NOMO-1 treated with DMSO at 0.1 percent for 48 hours (cell line): ENCODE measurements at regions not wholly inside any gene's neighbourhood (a gene's known extent, or its start where the extent isn't known, plus 50 kb on each side); places are given as distances from the start of the nearest gene placed in this dataset.

Experiments
- DNase-seq: peaks from one replicate; lab custom pipeline; 2025; ENCODE audit not compliant: unreplicated experiment; lab: John Stamatoyannopoulos, UW

DNA sequence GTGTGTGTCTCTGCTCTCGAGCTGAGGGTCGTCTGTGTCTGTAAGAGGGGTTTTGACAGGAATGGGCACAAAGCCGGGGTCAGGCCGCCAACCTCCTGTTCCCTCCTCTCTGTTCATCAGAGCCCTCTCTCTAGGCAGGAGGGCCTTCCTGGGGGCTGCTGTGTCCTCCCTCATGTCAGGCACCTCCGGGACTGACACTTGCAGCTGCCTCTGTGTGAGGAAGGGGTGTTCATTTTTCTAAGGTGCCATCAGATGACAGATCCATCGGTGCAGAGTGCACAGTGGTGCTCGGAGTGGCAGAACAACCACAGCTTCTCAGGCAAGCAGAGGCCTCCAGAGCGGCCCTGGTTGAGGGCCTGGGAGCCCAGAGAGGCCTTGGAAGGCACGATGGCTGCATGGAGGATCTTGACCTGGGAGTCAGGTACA lies 265.4 kb upstream of the B3GAT1 start:
- no peak for DNase-seq

DNA sequence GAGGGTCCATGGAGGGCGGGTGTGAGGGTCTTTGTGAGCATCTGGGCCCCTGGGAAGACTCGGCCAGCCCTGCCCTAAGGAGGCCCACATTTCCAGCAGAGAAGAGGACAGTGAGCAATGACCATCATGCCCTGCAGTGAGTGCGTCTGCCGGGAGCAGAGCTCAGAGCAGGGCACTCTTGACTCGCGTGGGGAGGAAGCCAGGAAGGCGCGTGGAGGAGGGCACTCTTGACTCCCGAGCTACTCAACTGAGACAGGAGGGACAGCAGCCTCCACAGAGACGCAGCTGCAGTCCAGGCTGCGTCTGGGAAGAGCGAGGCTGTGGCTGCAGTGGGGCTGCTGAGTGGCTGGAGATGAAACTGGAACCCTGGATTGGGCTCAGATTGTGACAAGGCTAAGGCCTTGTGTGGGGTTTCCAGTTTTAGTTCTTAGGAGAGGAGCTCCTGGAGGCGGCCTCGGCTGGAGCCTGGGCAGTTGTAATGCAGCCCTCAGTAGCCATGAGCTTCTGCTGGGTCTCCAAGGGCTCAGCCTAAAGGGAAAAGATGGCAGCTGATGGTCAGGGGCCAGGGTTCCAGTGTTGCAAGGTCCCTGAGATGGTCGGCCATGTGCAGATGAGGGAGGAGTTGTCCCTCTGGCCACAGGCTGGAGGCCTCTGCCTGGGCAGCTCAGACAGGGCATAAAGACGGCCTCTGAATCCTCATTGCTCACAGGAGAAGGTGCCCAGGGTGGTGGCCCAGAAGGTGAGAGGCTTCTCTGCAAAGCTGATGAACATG lies 264.7 kb upstream of the B3GAT1 start:
- no peak for DNase-seq

GRCh38 chr11:134675983-134676382 lies 263.9 kb upstream of the B3GAT1 start:
- no peak for DNase-seq

DNA sequence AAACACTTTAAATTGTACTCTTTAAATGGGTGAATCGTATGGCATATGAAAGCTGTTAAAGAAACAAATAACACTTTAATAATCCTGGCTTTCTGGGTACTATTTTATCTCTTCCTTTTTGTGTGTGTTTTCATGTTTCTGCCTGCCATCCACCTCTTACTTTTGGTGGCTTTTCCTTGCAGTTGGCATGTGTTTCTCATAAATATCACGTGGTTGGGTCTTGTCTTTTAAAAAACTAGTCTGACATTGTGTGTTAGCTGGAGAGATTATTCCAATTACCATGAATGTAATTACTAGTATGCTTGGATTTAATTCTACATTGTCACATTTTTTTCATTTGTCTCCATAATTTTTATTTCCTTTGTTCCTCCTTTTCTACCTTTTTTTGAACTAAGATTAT lies 262.9 kb upstream of the B3GAT1 start:
- no peak for DNase-seq

DNA sequence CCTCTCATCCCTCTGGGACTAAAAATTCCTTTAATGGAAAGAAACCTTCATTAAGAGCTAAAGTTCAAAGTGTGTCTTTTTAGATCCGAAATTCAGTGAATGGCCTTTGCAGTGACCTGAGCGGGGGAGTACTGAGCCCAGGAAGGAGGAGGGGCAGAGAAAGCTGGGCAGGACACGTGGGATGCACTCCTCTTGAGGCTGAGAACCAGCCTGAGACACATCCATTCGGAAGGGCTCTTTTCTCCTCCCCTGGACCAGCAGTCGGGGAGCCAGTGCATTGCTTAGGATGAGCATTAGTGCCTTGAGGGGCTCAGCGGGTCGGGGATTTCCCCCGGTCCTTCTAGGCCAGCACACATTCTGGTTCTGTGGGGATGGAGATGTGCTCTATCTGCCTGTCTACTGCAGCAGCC lies 258.9 kb upstream of the B3GAT1 start:
- DNase-seq: no peak

DNA sequence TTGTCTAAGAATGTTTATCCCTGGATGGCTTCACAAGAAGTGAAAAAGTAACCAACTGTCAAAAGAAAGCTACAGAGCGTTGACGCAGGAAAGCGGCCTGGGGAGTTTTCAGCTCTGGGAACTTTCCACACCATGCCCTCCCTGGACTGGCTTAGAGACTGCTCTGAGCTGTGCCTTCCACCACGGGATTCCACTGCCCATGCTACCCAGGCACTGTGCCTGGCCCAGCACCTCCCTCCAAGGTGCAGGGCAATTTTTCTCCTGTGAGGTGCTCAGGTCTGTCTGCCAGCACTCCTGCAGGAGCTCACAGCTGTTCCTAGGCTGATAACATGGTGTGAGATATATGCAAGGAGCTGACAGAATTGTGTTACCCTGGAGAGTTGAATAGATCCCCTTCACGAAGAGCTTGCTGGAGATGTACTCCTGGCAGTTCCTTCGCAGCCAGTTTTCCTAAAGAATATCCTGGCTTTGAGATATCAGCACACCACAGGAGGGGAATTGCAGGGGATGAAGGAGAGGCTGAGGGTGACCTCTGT lies 258.3 kb upstream of the B3GAT1 start:
- DNase-seq: no peak

- DNase-seq: no peak
Measured at GRCh38 chr11:134669796-134670195, 257.8 kb upstream of the B3GAT1 start.

- DNase-seq: no peak
Measured at GRCh38 chr11:134668796-134669195, 256.8 kb upstream of the B3GAT1 start.

DNA sequence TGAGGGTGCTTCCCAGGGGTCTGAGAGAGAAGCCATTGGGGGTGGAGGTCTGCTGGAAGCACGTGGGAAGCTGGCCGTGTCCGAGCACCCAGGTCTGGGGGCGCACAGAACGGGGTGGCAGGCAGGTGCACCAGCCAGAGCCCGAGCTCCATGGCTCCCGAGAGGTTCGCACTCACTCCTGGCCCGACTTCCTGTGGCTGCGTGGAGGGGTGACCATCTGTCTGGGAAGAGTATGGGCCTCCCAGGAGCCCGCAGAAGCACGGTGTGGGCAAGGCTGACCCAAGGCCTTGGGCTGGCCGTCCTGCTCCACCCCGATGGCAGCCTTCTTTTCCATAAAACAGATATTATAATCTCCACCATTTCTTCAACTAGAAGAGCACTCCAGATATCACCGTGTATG lies 256.0 kb upstream of the B3GAT1 start:
- no peak for DNase-seq

DNA sequence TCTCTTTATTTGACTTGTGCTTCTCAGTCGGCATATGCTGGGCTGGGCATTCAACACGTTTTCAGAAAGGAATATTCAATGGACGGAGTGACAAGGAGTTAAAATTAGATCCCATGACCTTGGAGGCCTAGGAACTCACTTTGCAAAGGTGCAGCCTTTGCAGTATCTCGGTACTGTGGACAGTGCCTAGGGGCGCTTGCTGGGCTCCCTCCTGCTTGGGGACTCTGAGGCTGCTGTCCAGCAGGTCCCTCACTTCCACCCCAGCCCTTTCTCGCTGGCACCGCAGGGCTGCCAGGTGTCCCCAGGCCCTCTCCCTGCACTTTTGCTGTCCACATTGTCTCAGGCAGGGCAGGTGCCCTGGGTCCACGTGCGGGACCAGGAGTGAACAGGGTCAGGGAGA lies 255.5 kb upstream of the B3GAT1 start:
- no peak for DNase-seq

DNA sequence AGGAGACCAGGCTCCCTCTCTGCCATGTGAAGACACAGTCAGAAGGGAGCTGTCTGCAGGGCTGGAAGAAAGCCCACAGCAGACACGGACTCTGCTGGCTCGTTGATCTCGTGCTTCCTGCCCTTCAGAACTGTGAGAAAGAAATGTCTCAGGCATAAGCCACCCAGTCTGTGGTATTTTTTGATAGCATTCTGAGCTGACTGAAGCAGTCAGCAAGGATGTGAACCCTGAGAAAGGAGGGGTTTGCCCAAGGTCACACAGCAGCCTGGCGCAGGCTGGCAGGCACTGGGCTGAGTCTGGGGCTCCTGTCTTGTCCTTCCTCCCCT lies 255.1 kb upstream of the B3GAT1 start:
- DNase-seq: no peak

DNA sequence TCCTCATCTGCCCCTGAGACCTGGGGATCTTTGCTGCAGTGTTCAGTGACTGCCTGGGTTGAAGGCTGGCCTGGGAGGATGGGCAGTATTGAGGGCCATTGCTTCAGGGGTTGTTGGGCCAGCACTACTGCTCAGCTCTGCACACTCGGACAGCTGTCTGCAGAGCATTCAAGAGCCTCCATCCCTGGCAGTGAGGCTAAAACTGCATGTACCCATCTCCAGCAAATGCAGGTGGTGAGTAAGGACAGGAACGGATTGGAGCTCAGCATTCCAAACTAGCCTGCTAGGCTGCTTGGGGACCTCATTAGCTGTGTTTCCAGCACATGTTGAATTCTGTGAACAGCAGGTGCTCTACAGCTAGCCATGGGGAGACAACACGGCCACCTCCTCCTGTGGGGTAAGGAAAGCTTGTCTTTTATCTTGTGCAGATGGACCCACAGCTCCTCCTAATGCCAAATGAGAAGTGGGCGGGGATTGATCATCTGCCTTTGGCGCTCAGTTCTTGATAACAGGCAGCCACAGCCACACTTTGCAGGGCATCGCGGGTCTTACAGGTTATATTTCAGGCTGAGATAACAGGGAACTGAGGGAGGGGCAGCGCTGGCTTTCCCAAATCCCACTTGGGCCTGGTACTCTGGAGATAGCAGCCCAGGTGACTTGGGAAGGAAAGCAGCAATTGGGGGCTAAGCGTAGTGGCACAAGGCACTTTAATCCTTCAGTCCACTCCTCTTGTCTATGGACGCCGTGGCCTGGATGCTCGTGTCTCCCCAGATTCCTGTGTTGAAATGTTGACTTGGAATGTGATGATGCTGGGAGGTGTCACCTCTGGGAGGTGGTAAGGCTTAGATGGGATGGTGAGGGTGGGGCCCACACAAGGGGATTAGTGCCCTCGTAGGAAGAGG lies 254.5 kb upstream of the B3GAT1 start:
- DNase-seq: no peak

- DNase-seq: no peak
Measured at GRCh38 chr11:134665571-134666270, 253.7 kb upstream of the B3GAT1 start.

DNA sequence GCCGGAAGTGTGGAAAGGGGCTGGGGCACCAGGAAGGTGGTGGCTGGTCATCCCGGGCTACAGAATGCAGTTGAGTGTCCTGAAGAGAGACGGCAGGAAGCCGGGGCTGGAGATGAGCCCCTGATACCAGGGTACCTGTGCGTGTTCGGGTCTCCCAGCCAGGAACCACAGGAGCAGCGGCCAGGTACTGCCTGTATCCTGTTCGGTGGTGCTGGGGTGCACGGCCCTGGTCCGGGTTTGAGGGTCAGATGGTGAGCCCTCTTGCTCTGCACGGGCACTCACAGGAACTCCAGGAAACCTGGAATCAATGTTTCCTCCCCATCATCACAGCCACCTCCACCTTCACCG lies 253.1 kb upstream of the B3GAT1 start:
- DNase-seq: no peak

- DNase-seq: no peak
Measured at GRCh38 chr11:134664447-134665187, 252.6 kb upstream of the B3GAT1 start.

DNA sequence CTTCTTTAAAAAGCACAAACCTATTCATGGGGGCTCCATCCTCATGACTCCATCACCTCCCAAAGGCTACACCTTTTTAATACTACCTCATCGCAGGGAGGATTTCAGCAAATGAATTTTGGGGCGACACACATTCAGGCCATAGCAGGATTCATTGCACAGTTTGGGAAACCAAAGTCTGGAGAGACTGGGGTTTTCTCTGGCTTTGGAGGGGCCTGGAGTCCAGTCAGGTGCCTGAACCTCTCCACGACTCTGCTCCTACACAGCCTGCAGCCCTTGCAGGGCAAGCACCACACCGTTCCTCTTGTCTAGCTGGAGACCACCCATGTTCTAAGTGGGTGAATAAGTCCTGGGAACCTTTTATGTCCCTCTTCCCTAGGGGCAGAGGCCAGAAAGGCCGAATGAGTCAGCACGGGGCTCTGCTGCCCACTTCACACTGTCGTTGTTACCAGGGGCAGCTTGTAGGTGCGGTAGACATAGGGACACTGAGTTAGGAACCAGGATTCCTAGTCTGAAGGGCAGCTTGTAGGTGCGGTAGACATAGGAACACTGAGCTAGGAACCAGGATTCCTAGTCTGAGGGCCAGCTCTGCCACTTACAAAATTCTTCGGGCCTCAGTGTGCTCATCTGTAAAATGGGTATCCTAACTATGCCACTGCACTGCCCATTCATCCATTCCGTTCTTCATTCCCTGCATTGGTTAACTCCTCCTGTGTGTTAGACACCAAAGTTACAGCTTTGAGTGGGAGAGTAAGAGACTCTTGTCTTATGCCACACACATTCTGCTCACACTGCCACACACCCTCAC lies 251.7 kb upstream of the B3GAT1 start:
- DNase-seq: no peak

DNA sequence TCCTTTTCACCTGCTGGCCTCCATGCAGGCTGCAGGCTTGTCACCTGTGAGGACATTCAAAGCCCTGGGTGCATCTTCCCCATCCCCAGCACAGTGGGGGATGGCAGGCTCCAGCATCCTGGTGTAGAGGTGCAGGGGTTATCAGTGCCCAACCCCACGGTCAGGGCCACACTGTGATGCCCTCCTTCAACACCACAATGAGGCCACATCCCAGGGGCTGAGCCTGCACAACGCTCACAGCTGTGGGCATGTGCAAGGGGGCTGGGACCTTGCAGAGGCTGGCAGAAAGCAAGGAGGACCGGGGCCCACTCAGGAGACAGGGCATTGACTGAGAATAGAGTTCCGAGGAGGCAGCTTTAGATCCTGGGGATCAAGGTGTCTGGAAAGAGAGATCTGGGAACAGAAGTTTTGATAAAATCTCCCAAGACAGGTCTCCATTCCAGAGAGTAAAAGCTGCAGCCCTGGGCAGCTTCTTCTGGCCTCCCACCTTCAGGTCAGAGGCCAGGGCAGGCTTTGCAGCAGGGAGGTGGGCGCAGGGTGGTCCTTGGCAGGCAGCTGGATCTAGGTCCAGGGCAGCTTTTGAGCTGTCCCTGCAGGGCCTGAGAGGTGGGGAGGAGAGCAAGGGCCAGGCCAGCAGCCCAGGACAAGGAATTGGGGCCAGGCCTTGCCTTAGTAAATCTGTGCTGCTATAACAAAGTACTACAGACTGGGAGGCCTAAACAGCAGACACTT lies 250.8 kb upstream of the B3GAT1 start:
- no peak for DNase-seq

- no peak for DNase-seq
Measured at GRCh38 chr11:134661660-134662059, 249.6 kb upstream of the B3GAT1 start.

DNA sequence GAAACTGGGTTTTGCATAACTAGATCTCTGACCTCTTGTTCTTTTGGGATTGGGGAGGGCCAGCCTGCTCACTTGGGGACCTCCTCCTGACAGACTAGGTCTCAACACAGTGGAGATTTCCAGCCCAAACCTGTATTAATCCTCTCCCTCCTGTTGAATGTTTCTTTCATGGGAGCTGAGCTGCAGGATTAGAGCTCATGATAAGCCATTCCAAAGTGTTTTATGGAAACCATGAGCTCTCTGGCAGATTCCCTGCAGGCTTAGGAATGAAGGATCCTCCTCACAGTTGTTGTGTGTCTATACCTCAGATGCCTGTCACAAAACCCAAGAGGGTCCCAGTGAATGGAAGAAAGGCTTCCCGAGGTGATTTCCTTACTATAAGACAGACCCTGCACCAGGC lies 248.4 kb upstream of the B3GAT1 start:
- DNase-seq: no peak
